ENCODE measurements at regions not wholly inside any gene's neighbourhood (a gene's known extent, or its start where the extent isn't known, plus 50 kb on each side); places are given as distances from the start of the nearest gene placed in this dataset.

DNA sequence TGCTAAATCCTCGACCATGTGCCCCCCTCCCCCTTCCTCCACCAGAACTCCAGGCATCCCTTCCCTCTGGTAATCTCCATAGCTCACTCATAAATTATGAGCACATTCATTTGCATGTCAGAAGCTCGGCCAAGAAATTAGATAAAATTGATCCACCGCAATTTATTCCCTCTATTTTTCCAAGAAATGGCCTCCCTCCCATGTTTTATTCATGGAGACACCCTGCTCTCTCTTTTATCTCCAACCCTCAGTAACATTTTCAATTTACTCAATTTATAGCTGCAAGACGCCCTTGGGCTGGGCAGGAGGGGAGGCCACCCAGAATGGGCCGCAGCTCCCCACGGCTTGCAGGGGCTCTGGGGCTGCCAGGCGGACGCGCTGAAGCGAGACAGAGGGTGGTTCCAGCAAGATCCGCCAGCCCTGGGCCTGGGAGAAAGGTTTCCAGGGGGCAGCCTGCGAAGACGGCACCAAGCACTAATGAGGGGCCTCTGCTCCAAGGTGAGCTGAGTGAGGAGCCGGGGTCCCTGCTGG is 54.7 kb upstream of the ZNF423 start:
- Mint-ChIP-seq H3K27ac (ENCODE audit: low read depth) (no peak overlapping the region), H3K4me1 (no peaks in the 10 kb centered on the region), H3K4me3 (no peak overlapping the region), H3K9me3 (no peaks in the 10 kb centered on the region), H3K27me3 (peaks cover 36% of the 10 kb centered on the region), H3K36me3 (ENCODE audit: insufficient read depth) (peaks cover 2% of the 10 kb centered on the region)
- no peak for ATAC-seq (replicated peaks; ENCODE audit: extremely low read depth, poor library complexity, severe bottlenecking)
- DNase-seq (ENCODE audit: low spot score in 2 of 2), result no peak

- H3K9me3 Mint-ChIP-seq, result no peaks in the 10 kb centered on the region
- no peak overlapping the region for H3K4me3 Mint-ChIP-seq
- no peak for DNase-seq (ENCODE audit: low spot score in 2 of 2)
- peaks cover 36% of the 10 kb centered on the region for H3K27me3 Mint-ChIP-seq
- H3K4me1 Mint-ChIP-seq, result no peaks in the 10 kb centered on the region
- H3K27ac Mint-ChIP-seq (ENCODE audit: low read depth), result no peak overlapping the region
- ATAC-seq (replicated peaks; ENCODE audit: extremely low read depth, poor library complexity, severe bottlenecking), result no peak
- peaks cover 2% of the 10 kb centered on the region for H3K36me3 Mint-ChIP-seq (ENCODE audit: insufficient read depth)
Observed at GRCh38 chr16:49911430-49911829, 55.5 kb upstream of the ZNF423 start.

DNA sequence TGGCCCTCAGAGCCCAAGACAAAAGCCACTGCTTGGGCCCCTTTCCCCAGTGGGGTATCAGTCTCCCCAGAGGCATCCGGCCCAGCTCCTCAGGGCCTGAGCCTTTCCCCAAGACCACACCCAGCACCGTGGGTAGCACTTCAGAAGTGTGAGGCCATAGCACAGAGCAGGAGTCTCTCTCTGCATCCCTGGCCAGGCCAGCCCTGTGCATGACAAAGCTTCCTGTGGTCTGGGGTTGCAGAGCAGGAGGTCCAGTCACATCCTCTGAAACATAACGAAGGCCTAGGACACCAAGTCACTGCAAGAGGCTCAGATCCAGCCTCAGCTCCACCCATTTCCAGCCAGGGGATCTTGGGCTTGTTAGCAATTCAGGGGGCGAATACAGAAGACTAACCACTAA is 56.8 kb upstream of the ZNF423 start:
- Mint-ChIP-seq H3K36me3 (ENCODE audit: insufficient read depth) (peaks cover under 1% of the 10 kb centered on the region), H3K9me3 (no peaks in the 10 kb centered on the region), H3K27me3 (peaks cover 32% of the 10 kb centered on the region), H3K4me1 (no peaks in the 10 kb centered on the region), H3K27ac (ENCODE audit: low read depth) (no peak overlapping the region), H3K4me3 (no peak overlapping the region)
- DNase-seq (ENCODE audit: low spot score in 2 of 2), result no peak
- ATAC-seq (replicated peaks; ENCODE audit: extremely low read depth, poor library complexity, severe bottlenecking), result no peak

- H3K4me3 Mint-ChIP-seq, result no peak overlapping the region
- no peak overlapping the region for H3K27ac Mint-ChIP-seq (ENCODE audit: low read depth)
- H3K36me3 Mint-ChIP-seq (ENCODE audit: insufficient read depth), result no peaks in the 10 kb centered on the region
Observed at GRCh38 chr16:49913720-49914119, 57.8 kb upstream of the ZNF423 start.

GRCh38 chr16:49914657-49915056 is 58.7 kb upstream of the ZNF423 start:
- DNase-seq (ENCODE audit: low spot score in 2 of 2) (no peak), ATAC-seq (replicated peaks; ENCODE audit: extremely low read depth, poor library complexity, severe bottlenecking) (no peak)
- Mint-ChIP-seq H3K36me3 (ENCODE audit: insufficient read depth) (no peaks in the 10 kb centered on the region), H3K4me3 (no peak overlapping the region), H3K27ac (ENCODE audit: low read depth) (no peak overlapping the region), H3K9me3 (no peaks in the 10 kb centered on the region), H3K4me1 (no peaks in the 10 kb centered on the region), H3K27me3 (peaks cover 22% of the 10 kb centered on the region)

More at GRCh38 chr16:49913720-49914119, 57.8 kb upstream of the ZNF423 start:
- H3K27me3 Mint-ChIP-seq, result peaks cover 22% of the 10 kb centered on the region
- no peaks in the 10 kb centered on the region for H3K9me3 Mint-ChIP-seq
- no peak for DNase-seq (ENCODE audit: low spot score in 2 of 2)
- no peak for ATAC-seq (replicated peaks; ENCODE audit: extremely low read depth, poor library complexity, severe bottlenecking)
- no peaks in the 10 kb centered on the region for H3K4me1 Mint-ChIP-seq

GRCh38 chr16:49918257-49918656 is 62.3 kb upstream of the ZNF423 start:
- no peaks in the 10 kb centered on the region for H3K4me1 Mint-ChIP-seq
- H3K4me3 Mint-ChIP-seq, result no peak overlapping the region
- H3K9me3 Mint-ChIP-seq, result no peaks in the 10 kb centered on the region
- DNase-seq (ENCODE audit: low spot score in 2 of 2) (no peak), ATAC-seq (replicated peaks; ENCODE audit: extremely low read depth, poor library complexity, severe bottlenecking) (no peak)
- H3K36me3 Mint-ChIP-seq (ENCODE audit: insufficient read depth), result no peaks in the 10 kb centered on the region
- H3K27me3 Mint-ChIP-seq, result peaks cover 30% of the 10 kb centered on the region
- no peak overlapping the region for H3K27ac Mint-ChIP-seq (ENCODE audit: low read depth)

- no peak for ATAC-seq (replicated peaks; ENCODE audit: extremely low read depth, poor library complexity, severe bottlenecking)
- H3K27ac Mint-ChIP-seq (ENCODE audit: low read depth), result no peak overlapping the region
- H3K36me3 Mint-ChIP-seq (ENCODE audit: insufficient read depth), result no peaks in the 10 kb centered on the region
- H3K9me3 Mint-ChIP-seq, result no peaks in the 10 kb centered on the region
- peaks cover 40% of the 10 kb centered on the region for H3K27me3 Mint-ChIP-seq
- H3K4me3 Mint-ChIP-seq, result no peak overlapping the region
- H3K4me1 Mint-ChIP-seq, result no peaks in the 10 kb centered on the region
- DNase-seq (ENCODE audit: low spot score in 2 of 2), result no peak
Observed at GRCh38 chr16:49919327-49919726, 63.4 kb upstream of the ZNF423 start.

DNA sequence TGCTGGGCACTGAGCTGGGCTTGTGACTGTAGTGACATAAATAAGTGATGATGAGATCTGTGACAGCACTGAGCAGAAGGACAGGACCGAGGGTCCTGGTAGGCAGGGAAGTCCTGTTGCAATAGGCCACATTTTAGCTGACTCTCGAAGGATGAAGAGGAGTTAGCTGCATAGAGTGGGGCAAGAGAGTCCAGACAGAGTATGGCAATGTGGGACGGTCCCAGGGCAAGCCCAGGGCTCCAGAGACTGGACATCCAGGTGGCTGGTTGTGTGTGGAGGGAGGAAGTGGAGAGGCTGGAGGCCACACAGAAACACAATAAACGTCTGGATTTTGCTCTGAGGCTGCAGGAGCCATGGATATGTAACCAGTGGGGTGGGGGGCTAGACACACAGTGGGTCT is 64.5 kb upstream of the ZNF423 start:
- no peak for DNase-seq (ENCODE audit: low spot score in 2 of 2)

DNA sequence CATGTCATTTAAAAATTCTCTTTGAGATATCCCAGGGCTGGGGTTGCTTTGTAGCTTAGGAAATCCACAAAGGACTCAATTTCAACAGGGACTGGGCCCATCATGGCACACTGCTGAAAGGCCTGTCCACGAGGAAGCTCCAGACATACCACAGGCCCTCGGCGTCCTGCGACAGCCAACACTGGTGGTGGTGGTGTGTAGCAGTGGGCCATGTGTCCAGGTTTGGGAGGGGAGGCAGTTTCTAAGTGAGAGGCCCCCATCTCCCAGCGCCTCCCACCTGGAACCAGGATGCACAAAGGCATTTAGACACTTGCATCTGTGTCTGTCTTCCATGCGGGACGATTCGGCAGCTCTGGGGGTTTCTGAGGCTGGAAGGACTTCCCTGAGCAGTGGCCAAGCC is 65.2 kb upstream of the ZNF423 start:
- ATAC-seq (replicated peaks; ENCODE audit: extremely low read depth, poor library complexity, severe bottlenecking), result no peak
- Mint-ChIP-seq H3K36me3 (ENCODE audit: insufficient read depth) (no peaks in the 10 kb centered on the region), H3K4me1 (no peaks in the 10 kb centered on the region), H3K27me3 (peaks cover 55% of the 10 kb centered on the region), H3K4me3 (no peak overlapping the region), H3K9me3 (no peaks in the 10 kb centered on the region), H3K27ac (ENCODE audit: low read depth) (no peak overlapping the region)
- DNase-seq (ENCODE audit: low spot score in 2 of 2), result no peak

More for the DNA sequence above, 64.5 kb upstream of the ZNF423 start:
- peaks cover 51% of the 10 kb centered on the region for H3K27me3 Mint-ChIP-seq
- no peak for ATAC-seq (replicated peaks; ENCODE audit: extremely low read depth, poor library complexity, severe bottlenecking)
- no peaks in the 10 kb centered on the region for H3K4me1 Mint-ChIP-seq
- no peaks in the 10 kb centered on the region for H3K36me3 Mint-ChIP-seq (ENCODE audit: insufficient read depth)
- H3K27ac Mint-ChIP-seq (ENCODE audit: low read depth), result no peak overlapping the region
- H3K4me3 Mint-ChIP-seq, result no peak overlapping the region
- no peaks in the 10 kb centered on the region for H3K9me3 Mint-ChIP-seq

DNA sequence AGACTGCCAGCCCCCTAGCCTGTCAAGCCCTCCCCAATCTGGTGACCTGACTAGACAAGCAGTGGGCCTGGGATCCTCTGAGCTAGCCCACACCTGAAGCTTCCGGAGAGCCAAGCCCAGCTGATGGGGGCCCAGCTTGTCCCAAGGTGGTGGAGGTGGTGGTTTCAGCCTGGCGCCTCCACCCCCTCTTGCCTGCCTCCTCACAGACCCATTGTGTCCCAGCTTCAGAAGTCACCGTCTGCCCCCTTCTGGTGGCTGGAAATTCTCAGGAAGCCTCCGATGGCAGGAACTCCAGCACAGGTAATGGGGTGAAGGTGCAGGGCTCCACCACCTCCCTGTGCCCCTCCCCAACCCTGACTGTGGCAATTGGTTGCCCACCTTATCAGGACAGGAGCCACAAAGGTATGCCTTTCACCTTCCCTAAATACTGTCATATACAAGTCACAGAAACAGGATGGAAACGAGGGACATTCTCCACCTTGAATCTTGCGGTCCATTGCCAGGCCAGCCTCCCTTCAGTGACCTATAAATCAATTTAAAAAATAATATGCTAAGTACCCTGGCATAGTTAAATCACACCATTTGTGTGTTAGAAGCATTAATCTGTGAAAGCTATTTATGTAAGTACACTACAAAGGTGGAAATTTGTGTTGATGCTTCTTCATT is 66.0 kb upstream of the ZNF423 start:
- Mint-ChIP-seq H3K36me3 (ENCODE audit: insufficient read depth) (no peaks in the 10 kb centered on the region), H3K27me3 (peaks cover 55% of the 10 kb centered on the region), H3K4me1 (no peaks in the 10 kb centered on the region), H3K4me3 (no peak overlapping the region), H3K27ac (ENCODE audit: low read depth) (no peak overlapping the region), H3K9me3 (no peaks in the 10 kb centered on the region)
- ATAC-seq (replicated peaks; ENCODE audit: extremely low read depth, poor library complexity, severe bottlenecking), result no peak
- DNase-seq (ENCODE audit: low spot score in 2 of 2), result no peak

- Mint-ChIP-seq H3K4me3 (no peak overlapping the region), H3K27ac (ENCODE audit: low read depth) (no peak overlapping the region), H3K4me1 (no peaks in the 10 kb centered on the region), H3K27me3 (peaks cover 61% of the 10 kb centered on the region), H3K36me3 (ENCODE audit: insufficient read depth) (no peaks in the 10 kb centered on the region), H3K9me3 (no peaks in the 10 kb centered on the region)
- ATAC-seq (replicated peaks; ENCODE audit: extremely low read depth, poor library complexity, severe bottlenecking) (no peak), DNase-seq (ENCODE audit: low spot score in 2 of 2) (no peak)
Observed at GRCh38 chr16:49923411-49923810, 67.5 kb upstream of the ZNF423 start.

- ATAC-seq (replicated peaks; ENCODE audit: extremely low read depth, poor library complexity, severe bottlenecking) (no peak), DNase-seq (ENCODE audit: low spot score in 2 of 2) (no peak)
- Mint-ChIP-seq H3K27ac (ENCODE audit: low read depth) (no peak overlapping the region), H3K9me3 (no peaks in the 10 kb centered on the region), H3K4me1 (no peaks in the 10 kb centered on the region), H3K27me3 (peaks cover 68% of the 10 kb centered on the region), H3K4me3 (no peak overlapping the region), H3K36me3 (ENCODE audit: insufficient read depth) (no peaks in the 10 kb centered on the region)
Observed at GRCh38 chr16:49924078-49924477, 68.2 kb upstream of the ZNF423 start.

DNA sequence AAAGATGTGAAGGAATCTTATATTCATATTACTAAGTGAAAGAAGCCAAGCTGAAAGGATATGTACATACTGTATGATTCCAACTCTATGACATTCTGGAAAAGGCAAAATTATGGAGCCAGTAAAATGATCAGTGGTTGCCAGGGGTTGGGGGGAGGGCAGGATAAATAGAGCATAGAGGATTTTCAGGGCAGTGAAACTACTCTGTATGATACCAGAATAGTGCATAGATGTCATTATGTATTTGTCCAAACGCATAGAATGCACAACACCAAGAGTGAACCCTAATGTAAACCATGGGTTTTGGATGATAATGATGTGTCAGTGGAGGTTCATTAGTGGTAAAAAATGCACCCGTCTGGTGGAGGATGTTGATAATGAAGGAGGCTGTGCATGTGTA is 71.0 kb upstream of the ZNF423 start:
- DNase-seq (ENCODE audit: low spot score in 2 of 2) (no peak), ATAC-seq (replicated peaks; ENCODE audit: extremely low read depth, poor library complexity, severe bottlenecking) (no peak)
- Mint-ChIP-seq H3K27me3 (peaks cover 79% of the 10 kb centered on the region), H3K36me3 (ENCODE audit: insufficient read depth) (no peaks in the 10 kb centered on the region), H3K4me3 (no peak overlapping the region), H3K9me3 (no peaks in the 10 kb centered on the region), H3K4me1 (no peaks in the 10 kb centered on the region), H3K27ac (ENCODE audit: low read depth) (no peak overlapping the region)
